OCI-LY3 (cell line): ENCODE measurements at regions not wholly inside any gene's neighbourhood (a gene's known extent, or its start where the extent isn't known, plus 50 kb on each side); places are given as distances from the start of the nearest gene placed in this dataset.

Source experiments
- CTCF ChIP-seq: fragments of 200-600, 300-600 bp; sonication (generic); IDR thresholded peaks from 2 replicates; pipeline ENCODE4 v1.5.1; 2014; ENCODE audit warnings: antibody characterized with exemption, low read length, low read depth
- EZH2phosphoT487 ChIP-seq: fragments of 200-600 bp; shearing (Covaris generic); IDR thresholded peaks from 2 replicates; pipeline ENCODE4 v1.6.1; 2018; ENCODE audit warnings: antibody characterized with exemption, mixed run types, low read depth

GRCh38 chr4:11298451-11298850 lies 130.2 kb downstream of the HS3ST1 start:
- TF ChIP-seq CTCF (no peak), EZH2phosphoT487 (no peak)
